Activated naive CD4-positive, alpha-beta T cell treated with anti-CD3 and anti-CD28 coated beads, Interleukin-2, amount 50 U/mL, for 24 hours (primary cell): ENCODE measurements at regions not wholly inside any gene's neighbourhood (a gene's known extent, or its start where the extent isn't known, plus 50 kb on each side); places are given as distances from the start of the nearest gene placed in this dataset.
"Not testable (repeated sequence)": the region's sequence is repeated elsewhere in the genome, so short reads cannot be mapped to it uniquely, and the experiment has no call there.

Experiments
- H3K27ac Mint-ChIP-seq: one replicate; pipeline ENCODE4 v1.8.0; 2021; ENCODE audit warnings: mild to moderate bottlenecking, mixed read lengths
- H3K27me3 Mint-ChIP-seq: one replicate; pipeline ENCODE4 v1.8.0; 2021; ENCODE audit warnings: mixed read lengths
- H3K36me3 Mint-ChIP-seq: one replicate; pipeline ENCODE4 v1.8.0; 2021; ENCODE audit warnings: mixed read lengths
- H3K4me1 Mint-ChIP-seq: one replicate; pipeline ENCODE4 v1.8.0; 2021; ENCODE audit warnings: mixed read lengths
- H3K4me3 Mint-ChIP-seq: one replicate; pipeline ENCODE4 v1.8.0; 2021; ENCODE audit warnings: mild to moderate bottlenecking, mixed read lengths
- H3K9me3 Mint-ChIP-seq: one replicate; pipeline ENCODE4 v1.8.0; 2021; ENCODE audit warnings: mixed read lengths

DNA sequence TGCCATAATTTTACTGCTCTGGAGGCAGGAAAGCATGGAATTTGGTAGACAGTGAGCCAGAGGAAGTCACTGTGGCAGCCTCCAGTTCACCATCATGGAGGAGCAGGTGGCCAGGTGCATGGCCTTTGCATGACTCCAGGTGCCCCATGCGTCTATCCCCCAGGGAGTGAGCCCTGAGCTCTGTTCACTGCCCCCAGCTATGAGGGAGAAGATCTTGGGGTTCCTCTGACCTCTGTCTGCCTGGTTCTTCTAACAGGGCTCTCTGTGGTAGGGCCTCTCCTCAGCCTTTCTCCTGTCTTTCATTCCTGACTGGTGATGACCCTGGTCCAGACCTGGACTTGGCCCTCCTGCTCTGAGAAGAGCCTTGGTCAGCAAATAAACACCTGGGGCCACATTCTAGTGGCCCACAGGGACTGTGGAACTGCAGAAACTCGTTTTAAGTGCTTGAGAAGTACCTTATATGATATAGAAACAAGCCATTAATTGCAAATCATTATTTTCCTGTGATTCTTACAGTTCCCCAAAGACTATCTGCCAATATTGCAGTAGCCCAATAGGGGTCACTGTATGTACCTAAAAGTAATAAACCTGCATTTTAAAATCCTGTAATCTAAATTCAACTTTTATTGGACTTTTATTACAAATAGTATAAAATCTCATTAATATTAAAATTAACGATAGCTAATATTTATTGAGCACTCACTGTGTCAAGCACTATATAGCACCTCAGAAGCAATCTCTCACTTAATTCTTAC is 120.0 kb upstream of the SYT13 start:
- H3K27ac Mint-ChIP-seq: no peak overlapping the region
- no peaks in the 10 kb centered on the region for H3K4me1 Mint-ChIP-seq
- H3K36me3 Mint-ChIP-seq: no peaks in the 10 kb centered on the region
- H3K9me3 Mint-ChIP-seq: no peaks in the 10 kb centered on the region
- peaks cover 11% of the 10 kb centered on the region for H3K27me3 Mint-ChIP-seq
- H3K4me3 Mint-ChIP-seq: no peak overlapping the region

GRCh38 chr11:45403521-45403920 is 117.4 kb upstream of the SYT13 start:
- H3K4me3 Mint-ChIP-seq, H3K36me3 Mint-ChIP-seq, H3K27ac Mint-ChIP-seq, H3K27me3 Mint-ChIP-seq, H3K4me1 Mint-ChIP-seq, H3K9me3 Mint-ChIP-seq: not testable (repeated sequence)

GRCh38 chr11:45402049-45402630 is 116.0 kb upstream of the SYT13 start:
- H3K36me3 Mint-ChIP-seq: no peaks in the 10 kb centered on the region
- no peak overlapping the region for H3K27ac Mint-ChIP-seq
- no peak overlapping the region for H3K4me3 Mint-ChIP-seq
- H3K4me1 Mint-ChIP-seq: no peaks in the 10 kb centered on the region
- H3K27me3 Mint-ChIP-seq: peaks cover 4% of the 10 kb centered on the region
- no peaks in the 10 kb centered on the region for H3K9me3 Mint-ChIP-seq

DNA sequence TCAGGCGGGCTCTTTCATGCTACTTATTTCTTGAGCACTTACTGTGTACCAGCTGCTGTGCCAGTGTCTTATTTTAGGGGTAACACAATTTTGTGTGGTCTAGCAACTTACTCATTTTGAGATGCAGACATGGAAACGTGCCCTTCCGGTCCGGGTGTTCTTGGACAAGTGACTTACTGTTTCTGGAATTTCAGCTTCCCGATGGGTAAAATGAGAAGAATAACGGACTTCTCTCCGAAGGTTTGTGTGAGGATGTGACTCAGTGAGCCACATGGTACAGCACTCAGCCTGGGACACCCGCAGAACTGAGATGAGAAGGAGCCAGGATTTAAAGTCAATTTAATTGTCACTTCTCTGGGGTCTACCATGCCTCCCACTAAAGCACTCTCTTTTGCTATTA is 114.5 kb upstream of the SYT13 start:
- Mint-ChIP-seq H3K27ac (no peak overlapping the region), H3K27me3 (peaks cover 4% of the 10 kb centered on the region), H3K9me3 (no peaks in the 10 kb centered on the region)

DNA sequence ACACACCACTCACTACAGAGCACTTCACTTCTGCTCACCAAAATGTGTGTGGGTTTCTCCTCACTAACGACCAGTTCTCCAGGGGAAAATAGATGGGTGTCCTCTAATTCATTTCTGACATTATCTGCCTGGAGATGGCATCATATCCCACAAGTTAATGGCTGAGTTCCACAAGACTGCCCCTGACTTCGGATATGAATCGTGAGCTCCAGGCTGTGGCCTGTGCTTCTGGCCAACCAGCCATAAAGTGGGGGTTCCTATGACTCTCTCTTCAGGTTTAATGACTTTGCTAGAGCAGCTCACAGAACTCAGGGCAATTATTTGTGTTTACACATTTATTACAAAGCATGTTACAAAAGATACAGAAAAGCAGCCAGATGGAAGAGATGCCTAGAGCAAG is 113.0 kb upstream of the SYT13 start:
- Mint-ChIP-seq H3K9me3 (no peaks in the 10 kb centered on the region), H3K27me3 (peaks cover 2% of the 10 kb centered on the region), H3K4me3 (no peak overlapping the region), H3K27ac (no peak overlapping the region), H3K36me3 (no peaks in the 10 kb centered on the region), H3K4me1 (no peaks in the 10 kb centered on the region)

More for the DNA sequence above, 114.5 kb upstream of the SYT13 start:
- Mint-ChIP-seq H3K4me3 (no peak overlapping the region), H3K4me1 (no peaks in the 10 kb centered on the region), H3K36me3 (no peaks in the 10 kb centered on the region)

DNA sequence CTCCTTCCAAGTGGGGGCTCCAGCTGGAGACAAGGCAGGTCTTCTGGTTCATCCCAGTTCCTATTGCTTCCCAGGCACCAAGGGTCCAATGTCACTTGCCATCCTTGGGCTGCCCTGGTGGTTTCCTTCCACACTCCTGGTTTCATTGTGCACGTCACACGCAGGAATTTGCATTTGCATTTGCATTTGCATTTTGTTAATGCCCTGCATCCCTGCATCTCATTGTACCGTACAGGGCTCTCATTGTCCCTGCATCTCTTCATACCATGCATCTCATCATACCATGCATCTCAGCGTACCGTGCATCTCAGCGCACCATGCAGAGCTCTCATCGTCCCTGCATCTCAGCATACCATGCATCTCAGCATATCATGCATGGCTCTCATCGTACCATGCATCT is 112.2 kb upstream of the SYT13 start:
- H3K27ac Mint-ChIP-seq: no peak overlapping the region
- H3K9me3 Mint-ChIP-seq: no peaks in the 10 kb centered on the region
- no peak overlapping the region for H3K4me3 Mint-ChIP-seq
- H3K27me3 Mint-ChIP-seq: peaks cover 2% of the 10 kb centered on the region
- H3K4me1 Mint-ChIP-seq: no peaks in the 10 kb centered on the region
- H3K36me3 Mint-ChIP-seq: no peaks in the 10 kb centered on the region

DNA sequence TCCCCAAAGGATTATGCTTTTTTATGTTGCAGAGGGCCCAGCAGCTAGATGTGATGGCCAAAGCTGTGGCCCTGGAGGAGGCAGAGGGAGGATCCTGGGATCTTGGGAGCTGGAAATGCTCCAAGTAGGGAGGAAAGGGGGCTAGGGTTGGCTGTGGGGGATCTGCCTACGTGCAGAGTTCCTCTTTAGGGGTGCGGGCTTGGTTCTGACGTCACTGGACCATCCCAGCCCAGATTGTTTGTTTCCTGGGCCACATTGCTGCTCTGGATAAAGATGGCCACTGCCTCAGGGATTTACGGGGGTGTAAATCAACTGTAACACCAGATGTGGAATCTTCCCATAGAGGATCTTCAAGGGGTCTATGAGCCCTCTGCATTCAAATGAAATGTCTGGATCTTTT is 110.3 kb upstream of the SYT13 start:
- Mint-ChIP-seq H3K4me1 (no peaks in the 10 kb centered on the region), H3K27me3 (peaks cover 1% of the 10 kb centered on the region), H3K9me3 (no peaks in the 10 kb centered on the region), H3K36me3 (no peaks in the 10 kb centered on the region), H3K4me3 (no peak overlapping the region), H3K27ac (no peak overlapping the region)

DNA sequence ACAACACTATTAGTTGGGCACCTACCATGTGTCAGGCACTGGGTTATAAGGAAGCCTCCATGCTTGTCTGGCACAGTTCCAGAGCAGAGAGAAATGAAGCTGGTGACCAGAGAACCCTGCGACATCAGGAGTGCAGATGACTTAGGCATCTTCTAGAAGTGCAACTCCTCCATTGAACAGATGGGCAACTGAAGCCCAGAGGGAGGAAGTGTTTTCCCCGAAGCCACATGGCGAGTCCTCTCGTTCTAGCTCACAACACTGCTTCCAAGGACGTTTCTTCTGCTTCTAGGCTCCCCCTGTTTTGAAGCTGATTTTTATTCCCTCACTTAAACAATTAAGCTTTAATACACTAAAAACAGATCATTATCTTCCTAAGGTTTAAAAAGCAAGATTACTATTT is 109.8 kb upstream of the SYT13 start:
- H3K27ac Mint-ChIP-seq: no peak overlapping the region
- no peaks in the 10 kb centered on the region for H3K36me3 Mint-ChIP-seq
- peaks cover 1% of the 10 kb centered on the region for H3K27me3 Mint-ChIP-seq
- H3K4me3 Mint-ChIP-seq: no peak overlapping the region
- no peaks in the 10 kb centered on the region for H3K4me1 Mint-ChIP-seq
- no peaks in the 10 kb centered on the region for H3K9me3 Mint-ChIP-seq

DNA sequence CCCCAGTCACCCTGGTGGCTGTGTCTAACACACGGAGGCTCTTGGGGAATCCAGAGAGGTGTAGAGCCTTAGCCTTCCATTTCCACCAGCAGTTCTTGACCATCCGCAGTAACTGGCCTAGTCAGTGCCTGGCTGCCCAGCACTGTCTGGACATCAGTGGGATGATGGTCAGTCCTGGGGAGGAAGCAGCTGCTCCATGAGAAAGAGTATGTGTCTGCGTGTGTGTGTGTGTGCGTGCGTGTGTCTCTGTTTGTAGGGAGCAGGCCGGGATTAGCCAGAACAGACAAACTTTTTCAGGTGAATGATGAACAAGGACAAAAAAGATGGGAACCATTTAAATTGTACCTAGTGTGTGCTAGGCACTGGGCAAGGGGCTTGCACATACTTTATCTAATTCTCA is 109.3 kb upstream of the SYT13 start:
- Mint-ChIP-seq H3K27me3 (peaks cover 1% of the 10 kb centered on the region), H3K27ac (no peak overlapping the region), H3K36me3 (no peaks in the 10 kb centered on the region), H3K4me3 (no peak overlapping the region), H3K9me3 (no peaks in the 10 kb centered on the region), H3K4me1 (no peaks in the 10 kb centered on the region)

DNA sequence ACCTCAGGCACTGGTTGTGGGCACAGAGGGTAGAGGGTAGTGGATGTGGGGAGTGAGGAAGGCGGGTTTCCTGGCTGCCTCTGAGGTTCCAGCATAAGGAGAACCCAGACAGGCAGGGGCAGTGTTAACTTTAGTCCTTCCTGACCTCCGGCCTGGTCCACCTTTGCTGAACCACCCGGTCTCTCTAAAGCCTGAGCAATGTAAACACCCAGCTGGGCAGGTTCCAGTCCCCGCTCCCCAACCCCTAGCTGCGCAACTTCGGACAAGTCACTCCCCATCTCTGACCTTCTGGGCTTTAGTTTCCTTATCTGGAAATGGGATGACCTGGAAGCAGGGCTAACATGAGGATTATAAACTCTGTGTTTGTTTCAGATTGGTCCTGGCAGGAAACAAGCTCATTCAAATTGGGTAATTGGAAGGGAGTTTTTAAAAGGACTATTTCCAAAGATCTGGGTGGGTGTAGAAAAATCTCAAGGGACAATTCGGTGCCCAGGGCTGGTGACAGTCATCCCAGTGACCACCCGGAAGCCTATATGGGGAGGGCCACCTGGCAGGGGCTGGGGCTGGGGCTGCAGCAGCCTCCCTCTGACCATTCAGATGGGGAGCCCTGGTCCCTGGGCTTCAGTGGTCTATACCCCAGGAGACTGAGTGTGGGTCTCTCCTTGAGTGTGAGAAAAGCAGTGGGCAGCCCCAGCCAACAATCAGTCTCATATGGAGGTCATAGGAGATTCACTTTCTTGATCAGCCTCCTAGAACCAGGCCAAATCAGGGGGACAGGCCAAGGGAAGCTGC is 108.3 kb upstream of the SYT13 start:
- Mint-ChIP-seq H3K9me3 (no peaks in the 10 kb centered on the region), H3K4me1 (no peaks in the 10 kb centered on the region), H3K4me3 (no peak overlapping the region), H3K27me3 (peaks cover 1% of the 10 kb centered on the region), H3K27ac (no peak overlapping the region), H3K36me3 (no peaks in the 10 kb centered on the region)

DNA sequence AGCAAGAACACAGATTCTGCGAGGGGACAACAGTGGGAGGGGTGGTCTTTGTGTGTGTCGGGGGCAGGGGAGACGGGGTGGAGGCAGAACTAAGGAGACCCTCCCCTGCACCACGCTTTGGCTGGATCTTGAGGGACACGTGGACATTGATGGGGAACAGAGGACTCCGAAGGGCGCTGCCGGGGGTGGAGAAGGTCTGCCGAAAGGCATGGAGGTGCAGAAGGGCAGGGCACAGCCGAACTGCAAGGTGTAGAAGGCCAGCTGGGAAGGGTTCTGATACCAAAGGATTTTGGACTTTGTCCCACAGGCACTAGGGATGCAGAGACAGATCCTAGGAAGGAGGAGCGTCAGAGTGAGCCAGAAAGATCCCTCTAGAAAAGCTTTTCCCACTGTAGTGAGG is 107.7 kb upstream of the SYT13 start:
- Mint-ChIP-seq H3K4me3 (no peak overlapping the region), H3K27ac (no peak overlapping the region), H3K9me3 (no peaks in the 10 kb centered on the region), H3K27me3 (peaks cover 1% of the 10 kb centered on the region), H3K36me3 (no peaks in the 10 kb centered on the region), H3K4me1 (no peaks in the 10 kb centered on the region)

GRCh38 chr11:45393334-45393733 is 107.2 kb upstream of the SYT13 start:
- Mint-ChIP-seq H3K27me3 (peaks cover under 1% of the 10 kb centered on the region), H3K4me1 (no peaks in the 10 kb centered on the region), H3K9me3 (no peaks in the 10 kb centered on the region), H3K4me3 (no peak overlapping the region), H3K27ac (no peak overlapping the region), H3K36me3 (no peaks in the 10 kb centered on the region)

- no peak overlapping the region for H3K27ac Mint-ChIP-seq
- no peaks in the 10 kb centered on the region for H3K4me1 Mint-ChIP-seq
- no peaks in the 10 kb centered on the region for H3K36me3 Mint-ChIP-seq
- H3K4me3 Mint-ChIP-seq: no peak overlapping the region
- H3K27me3 Mint-ChIP-seq: no peaks in the 10 kb centered on the region
- H3K9me3 Mint-ChIP-seq: no peaks in the 10 kb centered on the region
Measured at GRCh38 chr11:45392591-45393091, 106.5 kb upstream of the SYT13 start.

GRCh38 chr11:45392154-45392553 is 106.0 kb upstream of the SYT13 start:
- no peak overlapping the region for H3K27ac Mint-ChIP-seq
- no peaks in the 10 kb centered on the region for H3K9me3 Mint-ChIP-seq
- H3K27me3 Mint-ChIP-seq: no peaks in the 10 kb centered on the region
- H3K4me3 Mint-ChIP-seq: no peak overlapping the region
- no peaks in the 10 kb centered on the region for H3K4me1 Mint-ChIP-seq
- H3K36me3 Mint-ChIP-seq: no peaks in the 10 kb centered on the region

DNA sequence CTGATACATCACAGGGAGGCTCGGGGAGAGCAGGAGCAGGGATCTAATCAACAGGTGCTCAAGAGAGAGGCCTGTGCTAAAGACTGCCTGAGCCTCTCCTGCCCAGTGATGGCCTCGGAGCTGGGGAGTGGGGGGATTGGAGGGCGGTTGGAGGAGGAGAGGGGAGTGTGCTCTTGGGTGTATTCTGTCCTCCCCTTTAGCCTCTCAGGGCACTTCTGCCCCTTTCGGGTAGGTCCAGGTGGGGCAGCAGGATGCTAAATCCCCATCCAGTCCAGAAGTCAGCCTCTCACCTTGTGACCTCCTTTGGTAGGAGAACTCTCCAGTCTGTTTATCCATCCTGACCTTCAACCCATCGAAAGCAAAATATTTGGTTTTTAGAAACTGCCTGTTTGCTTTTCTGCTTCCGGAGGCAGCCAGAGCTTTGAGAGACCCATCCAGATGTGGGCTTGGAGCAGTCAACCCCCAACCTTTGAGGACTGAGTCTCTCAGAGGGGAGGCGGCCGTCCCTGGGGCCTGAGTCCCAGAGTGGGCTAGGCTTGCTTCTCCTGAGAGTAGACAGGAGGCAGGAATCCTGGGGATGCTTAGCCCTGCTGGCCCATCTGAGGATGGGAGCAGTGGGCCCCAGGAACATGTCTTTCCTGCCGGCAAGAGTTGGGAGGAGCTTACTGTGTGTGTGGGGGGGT is 105.2 kb upstream of the SYT13 start:
- H3K4me3 Mint-ChIP-seq: no peak overlapping the region
- H3K27ac Mint-ChIP-seq: no peak overlapping the region
- no peaks in the 10 kb centered on the region for H3K4me1 Mint-ChIP-seq
- H3K9me3 Mint-ChIP-seq: no peaks in the 10 kb centered on the region
- H3K27me3 Mint-ChIP-seq: no peaks in the 10 kb centered on the region
- H3K36me3 Mint-ChIP-seq: no peaks in the 10 kb centered on the region

GRCh38 chr11:45390407-45390806 is 104.3 kb upstream of the SYT13 start:
- Mint-ChIP-seq H3K27ac (no peak overlapping the region), H3K36me3 (no peaks in the 10 kb centered on the region), H3K4me3 (no peak overlapping the region), H3K9me3 (no peaks in the 10 kb centered on the region), H3K27me3 (no peaks in the 10 kb centered on the region), H3K4me1 (no peaks in the 10 kb centered on the region)
